ENCODE measurements at regions not wholly inside any gene's neighbourhood (a gene's known extent, or its start where the extent isn't known, plus 50 kb on each side); places are given as distances from the start of the nearest gene placed in this dataset.

DNA sequence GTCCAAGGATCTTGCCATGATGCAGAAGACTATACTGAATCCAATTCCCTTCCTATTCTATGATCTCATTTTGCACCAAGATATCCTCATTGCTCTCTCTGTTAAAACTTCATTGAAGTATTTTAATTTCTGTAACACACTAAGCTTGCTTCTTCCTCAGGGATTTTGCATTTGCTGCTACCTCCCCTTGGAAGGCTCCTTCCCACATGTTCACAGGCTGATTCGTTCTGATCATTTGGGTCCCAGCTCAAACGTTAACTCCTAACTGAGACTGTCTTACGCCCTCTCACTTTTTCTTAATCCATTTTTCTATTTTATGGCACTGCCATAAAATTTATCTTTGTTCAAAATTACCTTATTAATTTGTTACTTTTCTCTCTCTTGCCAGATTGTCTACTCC lies 713.0 kb upstream of the LRRC4C start:
- no peak overlapping the region for H3K4me3 ChIP-seq (replicated peaks in 1 of 3; ENCODE audit: insufficient read depth in 1 of 3, low read depth in 1 of 3, low read length in 3 of 3)
- H4K20me1 ChIP-seq (replicated peaks; ENCODE audit: control insufficient read depth, extremely low read depth, insufficient read depth, low read length), result no peaks in the 10 kb centered on the region
- H3K9me1 ChIP-seq (replicated peaks; ENCODE audit: control insufficient read depth, extremely low read depth, insufficient read depth, low read length), result no peaks in the 10 kb centered on the region
- intact Hi-C loops (cut with micrococcal nuclease) (no loop called here), dilution Hi-C loops (cut with MboI; ENCODE audit: extremely low pct_ligation_motif_present, low sequenced_read_pairs) (no loop called here)
- no peaks in the 10 kb centered on the region for H3K36me3 ChIP-seq (ENCODE audit: control insufficient read depth in 2 of 2, extremely low read depth in 1 of 2, insufficient read depth in 2 of 2, low read length in 2 of 2)
- H3K9ac ChIP-seq (replicated peaks; ENCODE audit: extremely low read depth, insufficient read depth, low read length), result no peak overlapping the region
- H3K4me2 ChIP-seq (ENCODE audit: insufficient read depth, low read length), result no peak overlapping the region
- H3K27me3 ChIP-seq (ENCODE audit: control insufficient read depth in 2 of 2, insufficient read depth in 2 of 2, low read length in 2 of 2), result no peaks in the 10 kb centered on the region
- H3K79me2 ChIP-seq (ENCODE audit: control insufficient read depth, insufficient read depth, low read length), result no peaks in the 10 kb centered on the region
- ChIA-PET POLR2A (no interaction called here), CTCF (no interaction called here)
- no peaks in the 10 kb centered on the region for H3K9me3 ChIP-seq (replicated peaks; ENCODE audit: control insufficient read depth, insufficient read depth, low read length)
- TF ChIP-seq JUN (IDR thresholded peaks at IDR 0.05; ENCODE audit: borderline replicate concordance, insufficient read depth, insufficient read length, low read depth), result no peak
- TF ChIP-seq EZH2 (IDR thresholded peaks at IDR 0.05; ENCODE audit: borderline replicate concordance, low read depth, low read length, severe bottlenecking), result no peak
- TF ChIP-seq FOS (IDR thresholded peaks at IDR 0.05; ENCODE audit: borderline replicate concordance, insufficient read depth, low read length), result no peak
- no peak for TF ChIP-seq MYC (IDR thresholded peaks at IDR 0.05; ENCODE audit: low read depth, low read length)
- TF ChIP-seq, protein P1, sequence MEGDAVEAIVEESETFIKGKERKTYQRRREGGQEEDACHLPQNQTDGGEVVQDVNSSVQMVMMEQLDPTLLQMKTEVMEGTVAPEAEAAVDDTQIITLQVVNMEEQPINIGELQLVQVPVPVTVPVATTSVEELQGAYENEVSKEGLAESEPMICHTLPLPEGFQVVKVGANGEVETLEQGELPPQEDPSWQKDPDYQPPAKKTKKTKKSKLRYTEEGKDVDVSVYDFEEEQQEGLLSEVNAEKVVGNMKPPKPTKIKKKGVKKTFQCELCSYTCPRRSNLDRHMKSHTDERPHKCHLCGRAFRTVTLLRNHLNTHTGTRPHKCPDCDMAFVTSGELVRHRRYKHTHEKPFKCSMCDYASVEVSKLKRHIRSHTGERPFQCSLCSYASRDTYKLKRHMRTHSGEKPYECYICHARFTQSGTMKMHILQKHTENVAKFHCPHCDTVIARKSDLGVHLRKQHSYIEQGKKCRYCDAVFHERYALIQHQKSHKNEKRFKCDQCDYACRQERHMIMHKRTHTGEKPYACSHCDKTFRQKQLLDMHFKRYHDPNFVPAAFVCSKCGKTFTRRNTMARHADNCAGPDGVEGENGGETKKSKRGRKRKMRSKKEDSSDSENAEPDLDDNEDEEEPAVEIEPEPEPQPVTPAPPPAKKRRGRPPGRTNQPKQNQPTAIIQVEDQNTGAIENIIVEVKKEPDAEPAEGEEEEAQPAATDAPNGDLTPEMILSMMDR (IDR thresholded peaks at IDR 0.05; ENCODE audit: extremely low read depth in 1 of 2, insufficient read depth in 1 of 2, low read depth in 1 of 2, low read length in 2 of 2), result no peak
- no peak for TF ChIP-seq POLR2AphosphoS5 (IDR thresholded peaks at IDR 0.05; ENCODE audit: insufficient read depth, low read depth, low read length)
- TF ChIP-seq GATA2 (IDR thresholded peaks at IDR 0.05; ENCODE audit: insufficient read depth, insufficient read length, low read depth, low read length), result no peak
- no peak for TF ChIP-seq MAX (IDR thresholded peaks at IDR 0.05; ENCODE audit: insufficient read depth, insufficient read length)
- TF ChIP-seq POLR2A (IDR thresholded peaks at IDR 0.05; ENCODE audit: low read depth, low read length), result no peak
- no peak for DNase-seq (ENCODE audit: low read depth, low spot score)
- BruUV-seq (replicated peaks), result no TSS peak
- FAIRE-seq, result no peak
- no peak overlapping the region for H2AFZ ChIP-seq (ENCODE audit: low read depth, low read length)
- H3K4me1 ChIP-seq (ENCODE audit: control insufficient read depth, extremely low read depth, insufficient read depth, low read length), result no peaks in the 10 kb centered on the region
- H3K27ac ChIP-seq (ENCODE audit: insufficient read depth, low read depth, low read length), result no peak overlapping the region

Data from endothelial cell of umbilical vein (primary cell).